Neuronal stem cell (in vitro differentiated cells): ENCODE measurements at regions not wholly inside any gene's neighbourhood (a gene's known extent, or its start where the extent isn't known, plus 50 kb on each side); places are given as distances from the start of the nearest gene placed in this dataset.
"Not testable (repeated sequence)": the region's sequence is repeated elsewhere in the genome, so short reads cannot be mapped to it uniquely, and the experiment has no call there.

ENCODE experiments used
- DNase-seq: peaks from one replicate; pipeline ENCODE4 v3.0.0-alpha.2; 2013; ENCODE audit warnings: low spot score
- H2AFZ ChIP-seq: one replicate; pipeline ENCODE4 v1.6.1; 2013; ENCODE audit warnings: mild to moderate bottlenecking, low read length, inconsistent platforms
- H2AK5ac ChIP-seq: 2 replicates; pipeline ENCODE4 v1.6.1; 2013; ENCODE audit warnings: low read depth, mild to moderate bottlenecking, inconsistent platforms, low read length, moderate library complexity, mixed read lengths
- H2BK120ac ChIP-seq: 2 replicates; pipeline ENCODE4 v1.6.1; 2013; ENCODE audit warnings: low read depth, mild to moderate bottlenecking, inconsistent platforms, low read length, moderate library complexity, mixed read lengths
- H2BK12ac ChIP-seq: one replicate; pipeline ENCODE4 v1.6.1; 2013; ENCODE audit warnings: low read length, inconsistent platforms
- H2BK15ac ChIP-seq: 2 replicates; pipeline ENCODE4 v1.6.1; 2013; ENCODE audit warnings: mild to moderate bottlenecking, low read length, inconsistent platforms, mixed read lengths
- H2BK5ac ChIP-seq: one replicate; pipeline ENCODE4 v1.6.1; 2013; ENCODE audit warnings: inconsistent platforms, mild to moderate bottlenecking, low read length, moderate library complexity
- H3K14ac ChIP-seq: one replicate; pipeline ENCODE4 v1.6.1; 2013; ENCODE audit warnings: low read length, inconsistent platforms
- H3K18ac ChIP-seq: 2 replicates; pipeline ENCODE4 v1.6.1; 2013; ENCODE audit warnings: low read length, inconsistent platforms
- H3K23ac ChIP-seq: 2 replicates; pipeline ENCODE4 v1.6.1; 2013; ENCODE audit warnings: low read depth, mild to moderate bottlenecking, mixed read lengths, low read length, inconsistent platforms; ENCODE audit not compliant: poor library complexity
- H3K27ac ChIP-seq: replicated peaks from 3 replicates; pipeline ENCODE4 v1.5.1; 2013; ENCODE audit warnings: low read length, inconsistent platforms
- H3K27me3 ChIP-seq, 3 experiments: 2 replicates each; pipeline ENCODE4 v1.6.1; 2013; ENCODE audit warnings: low read length in 3 of 3, mild to moderate bottlenecking in 2 of 3, inconsistent platforms in 1 of 3, low read depth in 1 of 3, mixed read lengths in 1 of 3, moderate library complexity in 1 of 3; ENCODE audit not compliant: control insufficient read depth in 3 of 3, insufficient read depth in 3 of 3
- H3K36me3 ChIP-seq, 2 donors: replicated peaks in 1 of 2; 2 replicates each; pipeline ENCODE4 v1.6.1; 2013; ENCODE audit warnings: low read length in 2 of 2; ENCODE audit not compliant: control insufficient read depth in 2 of 2, insufficient read depth in 2 of 2
- H3K4ac ChIP-seq: 2 replicates; pipeline ENCODE4 v1.6.1; 2013; ENCODE audit warnings: inconsistent platforms, mild to moderate bottlenecking, low read length, moderate library complexity
- H3K4me1 ChIP-seq, 2 donors: 1 replicate in 1 of 2; 2 replicates in 1 of 2; pipeline ENCODE4 v1.6.1; 2013; ENCODE audit warnings: low read length in 2 of 2, low read depth in 1 of 2; ENCODE audit not compliant: control insufficient read depth in 2 of 2, insufficient read depth in 1 of 2
- H3K4me2 ChIP-seq: one replicate; pipeline ENCODE4 v1.6.1; 2013; ENCODE audit warnings: mild to moderate bottlenecking, low read length, inconsistent platforms; ENCODE audit not compliant: insufficient read depth, poor library complexity, severe bottlenecking
- H3K4me3 ChIP-seq, 2 donors: 2 replicates each; pipeline ENCODE4 v1.5.1; 2013; ENCODE audit warnings: low read length in 2 of 2, mild to moderate bottlenecking in 2 of 2, inconsistent platforms in 1 of 2, moderate library complexity in 1 of 2
- H3K79me1 ChIP-seq: one replicate; pipeline ENCODE4 v1.6.1; 2013; ENCODE audit warnings: low read depth, mild to moderate bottlenecking, inconsistent platforms, low read length, moderate library complexity
- H3K9ac ChIP-seq: one replicate; pipeline ENCODE4 v1.6.1; 2013; ENCODE audit warnings: mild to moderate bottlenecking, low read depth, low read length, inconsistent platforms; ENCODE audit not compliant: poor library complexity
- H3K9me3 ChIP-seq, 2 donors: replicated peaks in 1 of 2; 2 replicates each; pipeline versions ENCODE3 to v1.6.1; 2013; ENCODE audit warnings: low read length in 2 of 2, mild to moderate bottlenecking in 2 of 2, inconsistent platforms in 1 of 2, low read depth in 1 of 2, mixed read lengths in 1 of 2, moderate library complexity in 1 of 2; ENCODE audit not compliant: control insufficient read depth in 2 of 2, insufficient read depth in 1 of 2
- H4K8ac ChIP-seq: one replicate; pipeline ENCODE4 v1.6.1; 2013; ENCODE audit warnings: low read depth, mild to moderate bottlenecking, inconsistent platforms, low read length, moderate library complexity
- H4K91ac ChIP-seq: one replicate; pipeline ENCODE4 v1.6.1; 2013; ENCODE audit warnings: low read length, low read depth, mild to moderate bottlenecking, inconsistent platforms; ENCODE audit not compliant: poor library complexity
- WGBS, 2 donors: extraction: QIAGEN DNeasy Blood & Tissue Kit; methylation state at CpG; one replicate each; pipeline ENCODE4 v1.1.7; 2013; ENCODE audit warnings: missing lambda C conversion rate in 2 of 2, mixed read lengths in 1 of 2; ENCODE audit not compliant: insufficient read length in 2 of 2, insufficient replicate concordance in 1 of 2; ENCODE audit errors: extremely low coverage in 2 of 2; 5-methylcytosine and 5-hydroxymethylcytosine counted together

GRCh38 chr16:48024042-48024441 lies 131.8 kb downstream of the ABCC12 start:
- no peak overlapping the region for H2BK5ac ChIP-seq
- no peak overlapping the region for H3K14ac ChIP-seq
- no CpG with 5 or more reads among the region's 5 CpGs for WGBS, 2 donors
- H3K9ac ChIP-seq = no peak overlapping the region
- no peaks in the 10 kb centered on the region for H3K27me3 ChIP-seq
- H3K4me1 ChIP-seq = no peaks in the 10 kb centered on the region
- peak overlapping the region; percentile 34 for H4K91ac ChIP-seq
- no peak overlapping the region for H3K23ac ChIP-seq
- no peak overlapping the region for H2BK12ac ChIP-seq
- no peak overlapping the region for H2AFZ ChIP-seq
- H2AK5ac ChIP-seq = no peak overlapping the region
- no peaks in the 10 kb centered on the region for H3K79me1 ChIP-seq
- no peak overlapping the region for H3K4ac ChIP-seq
- H2BK15ac ChIP-seq = no peak overlapping the region
- no peak for DNase-seq
- H4K8ac ChIP-seq = no peak overlapping the region
- H3K9me3 ChIP-seq = peaks cover 0 to 4% of the 10 kb centered on the region in 2 donors
- H3K27ac ChIP-seq = no peak overlapping the region
- no peaks in the 10 kb centered on the region for H3K36me3 ChIP-seq
- peak overlapping the region; percentile 85 for H3K18ac ChIP-seq
- H2BK120ac ChIP-seq = no peak overlapping the region
- no peak overlapping the region for H3K4me3 ChIP-seq
- H3K4me2 ChIP-seq = no peak overlapping the region

GRCh38 chr16:48022496-48022895 lies 133.3 kb downstream of the ABCC12 start:
- H2BK5ac ChIP-seq = no peak overlapping the region
- peaks cover 0 to 4% of the 10 kb centered on the region in 2 donors for H3K9me3 ChIP-seq
- no peaks in the 10 kb centered on the region for H3K79me1 ChIP-seq
- H3K4me3 ChIP-seq = no peak overlapping the region
- H3K27me3 ChIP-seq = no peaks in the 10 kb centered on the region
- H3K4ac ChIP-seq = no peak overlapping the region
- DNase-seq = no peak
- H3K4me2 ChIP-seq = no peak overlapping the region
- WGBS, 2 donors = no CpG with 5 or more reads among the region's 5 CpGs
- no peak overlapping the region for H2BK12ac ChIP-seq
- no peak overlapping the region for H2AK5ac ChIP-seq
- no peaks in the 10 kb centered on the region for H3K36me3 ChIP-seq
- no peak overlapping the region for H3K27ac ChIP-seq
- no peak overlapping the region for H3K14ac ChIP-seq
- no peak overlapping the region for H2AFZ ChIP-seq
- no peak overlapping the region for H4K8ac ChIP-seq
- H4K91ac ChIP-seq = no peak overlapping the region
- peak overlapping the region; percentile 2 for H3K23ac ChIP-seq
- no peak overlapping the region for H2BK120ac ChIP-seq
- peak overlapping the region; percentile 75 for H2BK15ac ChIP-seq
- no peak overlapping the region for H3K9ac ChIP-seq
- peak overlapping the region; percentile 5 for H3K18ac ChIP-seq
- H3K4me1 ChIP-seq = no peaks in the 10 kb centered on the region

- not testable (repeated sequence) for H2BK15ac ChIP-seq, H3K23ac ChIP-seq, H3K9ac ChIP-seq, H3K4me3 ChIP-seq, H3K36me3 ChIP-seq, H3K4me2 ChIP-seq, H3K4ac ChIP-seq, DNase-seq, H3K18ac ChIP-seq, H2AK5ac ChIP-seq, H2AFZ ChIP-seq, H3K14ac ChIP-seq, H4K8ac ChIP-seq, H3K4me1 ChIP-seq, H2BK120ac ChIP-seq, H3K79me1 ChIP-seq, H3K9me3 ChIP-seq, H2BK12ac ChIP-seq, H3K27me3 ChIP-seq, H4K91ac ChIP-seq, H2BK5ac ChIP-seq, H3K27ac ChIP-seq
- WGBS, 2 donors = no CpG with 5 or more reads among the region's 6 CpGs
These were observed 135.2 kb downstream of the ABCC12 start for GRCh38 chr16:48020617-48021016.

- Histone ChIP-seq H3K4me3 (no peak overlapping the region), H4K8ac (no peak overlapping the region), H3K23ac (no peak overlapping the region), H3K4me2 (no peak overlapping the region), H3K9me3 (no peaks in the 10 kb centered on the region), H2AFZ (no peak overlapping the region), H2BK5ac (no peak overlapping the region), H3K27ac (no peak overlapping the region), H3K14ac (no peak overlapping the region), H2BK15ac (no peak overlapping the region), H3K36me3 (no peaks in the 10 kb centered on the region), H2AK5ac (no peak overlapping the region), H3K27me3 (no peaks in the 10 kb centered on the region), H2BK12ac (no peak overlapping the region), H3K79me1 (no peaks in the 10 kb centered on the region), H3K4ac (no peak overlapping the region), H3K18ac (no peak overlapping the region), H2BK120ac (no peak overlapping the region), H3K4me1 (no peaks in the 10 kb centered on the region), H3K9ac (no peak overlapping the region), H4K91ac (no peak overlapping the region)
- DNase-seq = peak; percentile 21
- WGBS, 2 donors = no CpG with 5 or more reads among the region's 10 CpGs
These were observed 141.3 kb downstream of the ABCC12 start for GRCh38 chr16:48014349-48015135.
